ENCODE measurements at regions not wholly inside any gene's neighbourhood (a gene's known extent, or its start where the extent isn't known, plus 50 kb on each side); places are given as distances from the start of the nearest gene placed in this dataset.
"Not testable (repeated sequence)": the region's sequence is repeated elsewhere in the genome, so short reads cannot be mapped to it uniquely, and the experiment has no call there.

GRCh38 chr12:58668233-58668632, 252.1 kb downstream of the LRIG3 start:
- H3K4me1 ChIP-seq, result peaks cover 0 to 4% (median 0%) of the 10 kb centered on the region in 3 donors
- H3K9me3 ChIP-seq, result no peaks in the 10 kb centered on the region
- no peaks in the 10 kb centered on the region for H3K36me3 ChIP-seq
- WGBS, 2 donors, result 77 to 81% methylated on average over 3 of the region's 3 CpGs
- intact Hi-C loops (cut with DNase I), result no loop called here
- H3K27me3 ChIP-seq, result no peaks in the 10 kb centered on the region
- no peak overlapping the region for H3K27ac ChIP-seq
- DNase-seq, result no peak
- TF ChIP-seq CTCF (IDR thresholded peaks at IDR 0.05), result no peak
- no peak for TF ChIP-seq POLR2A (IDR thresholded peaks at IDR 0.05)
- no peak overlapping the region for H3K4me3 ChIP-seq

GRCh38 chr12:58668871-58669270, 251.4 kb downstream of the LRIG3 start:
- intact Hi-C loops (cut with DNase I), result no loop called here
- TF ChIP-seq POLR2A (IDR thresholded peaks at IDR 0.05) (no peak), CTCF (IDR thresholded peaks at IDR 0.05) (no peak)
- Histone ChIP-seq H3K27me3 (no peaks in the 10 kb centered on the region), H3K4me3 (no peak overlapping the region), H3K9me3 (no peaks in the 10 kb centered on the region), H3K4me1 (peaks cover 0 to 9% (median 0%) of the 10 kb centered on the region in 3 donors), H3K27ac (no peak overlapping the region), H3K36me3 (no peaks in the 10 kb centered on the region)
- WGBS, 2 donors, result 27 to 42% methylated on average over 1 of the region's 1 CpG
- no peak for DNase-seq

- no peaks in the 10 kb centered on the region for H3K36me3 ChIP-seq
- no peak overlapping the region for H3K27ac ChIP-seq
- intact Hi-C loops (cut with DNase I), result no loop called here
- no peaks in the 10 kb centered on the region for H3K9me3 ChIP-seq
- no peak for TF ChIP-seq POLR2A (IDR thresholded peaks at IDR 0.05)
- TF ChIP-seq CTCF (IDR thresholded peaks at IDR 0.05), result no peak
- no peak for DNase-seq
- no peaks in the 10 kb centered on the region for H3K27me3 ChIP-seq
- 69 to 88% methylated on average over 1 of the region's 1 CpG for WGBS, 2 donors
- H3K4me3 ChIP-seq, result no peak overlapping the region
- peaks cover 0 to 19% (median 0%) of the 10 kb centered on the region in 3 donors for H3K4me1 ChIP-seq
Observed at GRCh38 chr12:58670623-58671022, 249.7 kb downstream of the LRIG3 start.

- no peak for DNase-seq
- 49 to 54% methylated on average over 3 of the region's 3 CpGs for WGBS, 2 donors
- intact Hi-C loops (cut with DNase I), result no loop called here
- Histone ChIP-seq H3K27me3 (no peaks in the 10 kb centered on the region), H3K9me3 (no peaks in the 10 kb centered on the region), H3K36me3 (no peaks in the 10 kb centered on the region), H3K4me3 (no peak overlapping the region), H3K4me1 (peaks cover 0 to 19% (median 0%) of the 10 kb centered on the region in 3 donors), H3K27ac (no peak overlapping the region)
- TF ChIP-seq POLR2A (IDR thresholded peaks at IDR 0.05), result no peak
- TF ChIP-seq CTCF (IDR thresholded peaks at IDR 0.05), result no peak
Observed at GRCh38 chr12:58671196-58671595, 249.1 kb downstream of the LRIG3 start.

- TF ChIP-seq CTCF (IDR thresholded peaks at IDR 0.05) (no peak), POLR2A (IDR thresholded peaks at IDR 0.05) (no peak)
Observed at GRCh38 chr12:58673021-58673420, 247.3 kb downstream of the LRIG3 start.

GRCh38 chr12:58677833-58678232, 242.5 kb downstream of the LRIG3 start:
- H3K27ac ChIP-seq; H3K27me3 ChIP-seq; intact Hi-C loops (cut with DNase I); DNase-seq; H3K36me3 ChIP-seq; H3K4me3 ChIP-seq: not testable (repeated sequence)
- Histone ChIP-seq H3K4me1 (peaks cover 0 to 18% (median 0%) of the 10 kb centered on the region in 3 donors), H3K9me3 (peaks cover 0 to 17% (median 0%) of the 10 kb centered on the region in 3 donors)
- WGBS, 2 donors, result 75 to 83% methylated on average over 1 to 2 of the region's 3 CpGs

More at GRCh38 chr12:58673021-58673420, 247.3 kb downstream of the LRIG3 start:
- no peak overlapping the region for H3K4me3 ChIP-seq
- H3K9me3 ChIP-seq, result peaks cover 0 to 2% (median 0%) of the 10 kb centered on the region in 3 donors
- H3K27ac ChIP-seq, result no peak overlapping the region
- H3K36me3 ChIP-seq, result no peaks in the 10 kb centered on the region
- peaks cover 0 to 19% (median 0%) of the 10 kb centered on the region in 3 donors for H3K4me1 ChIP-seq
- intact Hi-C loops (cut with DNase I), result no loop called here
- DNase-seq, result no peak
- H3K27me3 ChIP-seq, result no peaks in the 10 kb centered on the region

Data from esophagus squamous epithelium (tissue), 5 donors.